ENCODE measurements at regions not wholly inside any gene's neighbourhood (a gene's known extent, or its start where the extent isn't known, plus 50 kb on each side); places are given as distances from the start of the nearest gene placed in this dataset.
A peak's percentile ranks its signal among the peaks of the same experiment; 100 is the strongest.

GRCh38 chr2:212913640-212914306 lies 237.6 kb downstream of the IKZF2 start:
- Histone ChIP-seq H3K79me2 (no peaks in the 10 kb centered on the region), H3K27me3 (no peaks in the 10 kb centered on the region), H3K9me3 (ENCODE audit: low read depth) (no peaks in the 10 kb centered on the region), H3K4me3 (no peak overlapping the region), H3K36me3 (replicated peaks; ENCODE audit: insufficient read depth, low read depth) (no peaks in the 10 kb centered on the region), H3K4me1 (ENCODE audit: insufficient read depth) (peaks cover 32% of the 10 kb centered on the region), H2AFZ (no peak overlapping the region), H4K20me1 (ENCODE audit: insufficient read depth, poor library complexity, severe bottlenecking) (no peaks in the 10 kb centered on the region), H3K9me2 (replicated peaks; ENCODE audit: insufficient read depth) (no peaks in the 10 kb centered on the region), H3K27ac (peak overlapping the region; percentile 75), H3K4me2 (no peak overlapping the region)
- WGBS (ENCODE audit: low lambda C conversion rate, missing lambda C conversion rate), result 74% methylated on average over 6 of the region's 6 CpGs
- DNase-seq (ENCODE audit: low spot score), result no peak
- TF ChIP-seq CTCF (IDR thresholded peaks at IDR 0.05; ENCODE audit: poor library complexity), result no peak
- TF ChIP-seq EZH2phosphoT487 (IDR thresholded peaks at IDR 0.05; ENCODE audit: low read depth, severe bottlenecking, unreplicated experiment), result no peak
- no peak for TF ChIP-seq EZH2 (IDR thresholded peaks at IDR 0.05; ENCODE audit: borderline replicate concordance)

GRCh38 chr2:212912445-212913103 lies 238.8 kb downstream of the IKZF2 start:
- Histone ChIP-seq H3K27ac (peak overlapping the region; percentile 75), H3K4me2 (peak overlapping the region; percentile 41), H3K9me2 (replicated peaks; ENCODE audit: insufficient read depth) (no peaks in the 10 kb centered on the region), H2AFZ (no peak overlapping the region), H3K27me3 (no peaks in the 10 kb centered on the region), H3K79me2 (no peaks in the 10 kb centered on the region), H3K4me1 (ENCODE audit: insufficient read depth) (peaks cover 32% of the 10 kb centered on the region), H4K20me1 (ENCODE audit: insufficient read depth, poor library complexity, severe bottlenecking) (no peaks in the 10 kb centered on the region), H3K9me3 (ENCODE audit: low read depth) (no peaks in the 10 kb centered on the region), H3K36me3 (replicated peaks; ENCODE audit: insufficient read depth, low read depth) (no peaks in the 10 kb centered on the region), H3K4me3 (no peak overlapping the region)
- WGBS (ENCODE audit: low lambda C conversion rate, missing lambda C conversion rate), result 57% methylated on average over 7 of the region's 7 CpGs
- TF ChIP-seq EZH2 (IDR thresholded peaks at IDR 0.05; ENCODE audit: borderline replicate concordance) (no peak), EZH2phosphoT487 (IDR thresholded peaks at IDR 0.05; ENCODE audit: low read depth, severe bottlenecking, unreplicated experiment) (no peak)
- DNase-seq (ENCODE audit: low spot score), result peak; percentile 61

GRCh38 chr2:212911011-212911410 lies 240.4 kb downstream of the IKZF2 start:
- H3K4me3 ChIP-seq, result no peak overlapping the region
- H3K4me1 ChIP-seq (ENCODE audit: insufficient read depth), result peaks cover 40% of the 10 kb centered on the region
- no peaks in the 10 kb centered on the region for H3K79me2 ChIP-seq
- no peaks in the 10 kb centered on the region for H3K36me3 ChIP-seq (replicated peaks; ENCODE audit: insufficient read depth, low read depth)
- WGBS (ENCODE audit: low lambda C conversion rate, missing lambda C conversion rate), result 84% methylated on average over 4 of the region's 4 CpGs
- no peak overlapping the region for H3K4me2 ChIP-seq
- H2AFZ ChIP-seq, result no peak overlapping the region
- no peaks in the 10 kb centered on the region for H3K27me3 ChIP-seq
- no peaks in the 10 kb centered on the region for H4K20me1 ChIP-seq (ENCODE audit: insufficient read depth, poor library complexity, severe bottlenecking)
- no peaks in the 10 kb centered on the region for H3K9me3 ChIP-seq (ENCODE audit: low read depth)
- no peaks in the 10 kb centered on the region for H3K9me2 ChIP-seq (replicated peaks; ENCODE audit: insufficient read depth)
- H3K27ac ChIP-seq, result peak overlapping the region; percentile 75
- TF ChIP-seq EZH2phosphoT487 (IDR thresholded peaks at IDR 0.05; ENCODE audit: low read depth, severe bottlenecking, unreplicated experiment), result no peak
- no peak for TF ChIP-seq CTCF (IDR thresholded peaks at IDR 0.05; ENCODE audit: poor library complexity)
- no peak for TF ChIP-seq EZH2 (IDR thresholded peaks at IDR 0.05; ENCODE audit: borderline replicate concordance)
- DNase-seq (ENCODE audit: low spot score), result no peak

GRCh38 chr2:212908682-212909435 lies 242.6 kb downstream of the IKZF2 start:
- no peak for TF ChIP-seq EZH2phosphoT487 (IDR thresholded peaks at IDR 0.05; ENCODE audit: low read depth, severe bottlenecking, unreplicated experiment)
- no peak for TF ChIP-seq CTCF (IDR thresholded peaks at IDR 0.05; ENCODE audit: poor library complexity)
- no peak for TF ChIP-seq EZH2 (IDR thresholded peaks at IDR 0.05; ENCODE audit: borderline replicate concordance)
- H3K4me1 ChIP-seq (ENCODE audit: insufficient read depth), result peaks cover 33% of the 10 kb centered on the region
- H3K36me3 ChIP-seq (replicated peaks; ENCODE audit: insufficient read depth, low read depth), result no peaks in the 10 kb centered on the region
- no peak for DNase-seq (ENCODE audit: low spot score)
- no peak overlapping the region for H3K4me2 ChIP-seq
- 95% methylated on average over 4 of the region's 4 CpGs for WGBS (ENCODE audit: low lambda C conversion rate, missing lambda C conversion rate)
- H3K79me2 ChIP-seq, result no peaks in the 10 kb centered on the region
- H3K9me2 ChIP-seq (replicated peaks; ENCODE audit: insufficient read depth), result no peaks in the 10 kb centered on the region
- no peak overlapping the region for H3K4me3 ChIP-seq
- H4K20me1 ChIP-seq (ENCODE audit: insufficient read depth, poor library complexity, severe bottlenecking), result no peaks in the 10 kb centered on the region
- no peaks in the 10 kb centered on the region for H3K9me3 ChIP-seq (ENCODE audit: low read depth)
- H3K27me3 ChIP-seq, result no peaks in the 10 kb centered on the region
- H2AFZ ChIP-seq, result no peak overlapping the region
- H3K27ac ChIP-seq, result no peak overlapping the region
